NCI-H1694 (cell line): ENCODE measurements at regions not wholly inside any gene's neighbourhood (a gene's known extent, or its start where the extent isn't known, plus 50 kb on each side); places are given as distances from the start of the nearest gene placed in this dataset.
"Not testable (repeated sequence)": the region's sequence is repeated elsewhere in the genome, so short reads cannot be mapped to it uniquely, and the experiment has no call there.

Experiments used
- DNase-seq: peaks from one replicate; lab custom pipeline; 2025; lab: John Stamatoyannopoulos, UW

- DNase-seq, result no peak
These were observed 258.9 kb downstream of the KCNRG start for GRCh38 chr13:50274181-50274580.

- DNase-seq, result peak; percentile 32
These were observed 260.3 kb downstream of the KCNRG start for GRCh38 chr13:50275392-50276063.

GRCh38 chr13:50276550-50276949 is 261.3 kb downstream of the KCNRG start:
- no peak for DNase-seq

DNA sequence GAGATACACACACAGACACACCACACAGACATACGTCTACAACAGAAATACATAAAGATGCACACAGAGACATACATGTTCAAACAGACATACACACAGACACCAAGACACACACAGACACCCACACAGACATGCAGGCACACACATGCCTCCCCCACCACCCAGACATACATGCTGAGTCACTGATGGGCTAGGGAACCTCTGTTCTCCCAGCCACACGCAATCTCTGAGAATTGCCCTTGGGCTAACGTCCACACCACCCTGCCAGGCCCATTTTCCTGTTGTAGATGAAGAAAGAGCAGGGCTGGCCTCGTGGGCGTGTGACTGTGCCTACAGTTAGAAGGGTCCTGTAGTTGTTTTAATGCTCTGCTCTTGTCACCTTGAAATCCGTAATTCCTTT is 261.9 kb downstream of the KCNRG start:
- DNase-seq, result no peak

- DNase-seq, result no peak
These were observed 262.7 kb downstream of the KCNRG start for GRCh38 chr13:50277906-50278305.

DNA sequence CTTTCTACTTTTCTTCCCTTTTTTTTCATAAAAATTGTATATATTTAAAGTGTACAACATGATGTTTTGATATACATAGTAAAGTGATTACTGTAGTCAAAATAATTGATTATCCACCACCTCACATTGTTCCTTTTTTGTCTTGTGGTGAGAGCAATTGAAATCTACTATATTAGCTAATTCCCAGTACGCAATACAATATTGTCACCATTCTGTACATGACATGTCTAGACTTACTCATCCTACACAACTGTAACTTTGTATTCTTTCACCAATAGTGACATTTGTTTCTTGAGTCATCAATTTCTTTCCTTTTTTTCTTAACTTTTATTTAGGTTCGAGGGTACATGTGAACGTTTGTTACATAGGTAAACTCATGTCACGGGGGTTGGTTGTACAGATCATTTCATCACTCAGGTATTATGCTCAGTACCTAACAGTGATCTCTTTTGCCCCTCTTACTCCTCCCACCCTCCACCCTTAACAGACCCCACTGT is 265.2 kb downstream of the KCNRG start:
- DNase-seq, result no peak

DNA sequence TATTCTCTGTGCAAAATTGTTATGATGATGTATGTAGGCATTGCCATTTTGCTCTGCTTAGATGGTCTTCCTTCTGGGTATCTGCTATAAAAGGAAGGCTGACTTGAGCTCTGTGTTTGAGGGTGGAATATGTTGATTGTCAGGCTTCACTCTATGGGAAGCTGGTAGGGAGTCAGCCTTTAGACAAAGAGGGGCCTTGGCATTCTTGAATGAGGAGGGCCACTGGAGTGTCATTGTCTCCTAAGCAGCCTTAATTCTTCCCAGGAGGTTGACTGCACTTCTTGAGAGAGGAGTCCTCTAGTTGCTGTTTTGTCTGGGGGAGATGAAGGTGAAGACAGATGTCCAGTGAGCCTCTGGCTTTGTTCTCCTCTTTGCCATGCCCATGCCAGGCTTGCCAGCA is 266.8 kb downstream of the KCNRG start:
- DNase-seq, result no peak

GRCh38 chr13:50283017-50283416 is 267.8 kb downstream of the KCNRG start:
- DNase-seq, result no peak

GRCh38 chr13:50284540-50284939 is 269.3 kb downstream of the KCNRG start:
- DNase-seq, result no peak

DNA sequence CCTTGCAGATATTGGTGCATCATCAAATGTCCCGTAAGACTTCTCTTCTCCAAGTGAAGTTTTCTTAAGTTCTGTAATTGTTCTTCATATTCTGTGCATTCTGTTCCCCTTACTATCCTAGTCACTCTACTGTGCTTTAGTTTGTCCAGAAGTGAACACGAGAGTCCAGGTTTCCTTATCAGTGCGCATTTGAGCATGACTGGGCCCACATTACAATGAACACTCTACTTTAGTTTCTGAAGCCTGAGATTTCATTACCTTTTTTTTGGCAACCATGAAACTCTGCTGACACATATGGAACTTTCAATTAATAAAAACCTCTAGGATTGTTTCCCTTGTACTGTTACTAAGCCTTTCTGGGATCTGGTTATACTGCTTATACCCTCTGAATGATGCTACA is 270.0 kb downstream of the KCNRG start:
- DNase-seq, result no peak

GRCh38 chr13:50286324-50286723 is 271.1 kb downstream of the KCNRG start:
- DNase-seq, result no peak

GRCh38 chr13:50290186-50290585 is 274.9 kb downstream of the KCNRG start:
- DNase-seq, result no peak

DNA sequence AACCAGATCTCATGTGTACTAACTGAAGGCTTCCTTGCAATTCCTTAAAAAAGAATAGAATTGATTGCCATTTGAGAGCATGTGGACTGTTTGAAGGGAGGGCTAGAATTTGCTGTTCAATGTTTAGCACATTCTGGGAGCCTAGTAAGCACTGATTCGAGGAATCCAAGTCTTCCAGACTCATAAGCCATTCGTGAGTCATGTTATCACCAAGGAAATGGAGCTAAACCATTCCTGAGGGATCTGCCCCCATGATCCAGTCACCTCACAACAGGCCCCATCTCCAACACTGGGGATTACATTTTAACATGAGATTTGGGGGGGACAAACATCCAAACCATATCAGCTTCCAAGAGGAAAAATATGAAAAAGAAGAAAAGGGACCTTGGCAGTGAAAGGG is 276.4 kb downstream of the KCNRG start:
- DNase-seq, result no peak

DNA sequence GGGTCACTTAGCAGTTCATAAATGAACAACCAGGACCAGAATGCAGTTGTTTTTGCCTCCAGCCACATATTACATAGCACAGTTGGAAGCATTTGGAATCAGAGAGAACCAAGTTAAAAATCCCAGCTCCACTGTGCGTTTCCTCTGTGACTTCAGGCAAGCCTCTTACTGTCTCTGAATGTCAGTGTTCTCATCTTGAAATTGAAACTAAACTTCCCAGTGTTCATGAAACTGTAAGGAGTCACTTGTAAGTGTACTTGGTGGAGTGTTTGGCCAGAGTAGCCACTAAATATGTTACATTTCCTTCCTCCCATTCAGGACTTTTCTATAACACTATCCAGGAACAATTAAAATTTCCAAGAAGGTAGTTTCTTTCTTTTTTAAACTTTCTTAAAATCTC is 276.8 kb downstream of the KCNRG start:
- no peak for DNase-seq

- DNase-seq, result not testable (repeated sequence)
These were observed 279.2 kb downstream of the KCNRG start for GRCh38 chr13:50294425-50294824.

GRCh38 chr13:50299546-50300249 is 284.5 kb downstream of the KCNRG start:
- DNase-seq, result no peak

GRCh38 chr13:50303963-50304721 is 288.9 kb downstream of the KCNRG start:
- DNase-seq, result no peak

GRCh38 chr13:50306156-50306555 is 290.9 kb downstream of the KCNRG start:
- no peak for DNase-seq

DNA sequence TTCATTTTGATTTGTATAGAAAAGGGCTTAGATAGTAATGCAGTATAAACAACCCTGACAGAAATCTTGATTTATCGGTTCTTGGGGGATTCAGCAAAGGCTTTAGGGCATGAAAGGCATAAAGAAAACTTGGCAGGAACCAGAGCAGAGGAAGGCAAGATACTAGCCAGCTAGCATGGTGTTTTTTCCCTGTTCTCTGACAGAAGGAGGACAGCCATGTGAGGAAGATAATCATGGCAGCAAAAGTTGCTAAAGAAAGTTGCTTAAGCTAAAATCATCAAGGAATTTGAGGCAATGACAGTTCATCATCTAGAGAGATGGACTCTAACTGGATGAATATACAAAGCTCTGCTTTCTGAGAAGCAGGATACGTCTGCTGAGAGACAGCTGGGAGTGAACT is 294.1 kb downstream of the KCNRG start:
- no peak for DNase-seq

GRCh38 chr13:50309882-50310594 is 294.8 kb downstream of the KCNRG start:
- no peak for DNase-seq

GRCh38 chr13:50310734-50311133 is 295.5 kb downstream of the KCNRG start:
- DNase-seq, result no peak

GRCh38 chr13:50318887-50319286 is 303.6 kb downstream of the KCNRG start:
- DNase-seq, result no peak
